ENCODE measurements at regions not wholly inside any gene's neighbourhood (a gene's known extent, or its start where the extent isn't known, plus 50 kb on each side); places are given as distances from the start of the nearest gene placed in this dataset.

DNA sequence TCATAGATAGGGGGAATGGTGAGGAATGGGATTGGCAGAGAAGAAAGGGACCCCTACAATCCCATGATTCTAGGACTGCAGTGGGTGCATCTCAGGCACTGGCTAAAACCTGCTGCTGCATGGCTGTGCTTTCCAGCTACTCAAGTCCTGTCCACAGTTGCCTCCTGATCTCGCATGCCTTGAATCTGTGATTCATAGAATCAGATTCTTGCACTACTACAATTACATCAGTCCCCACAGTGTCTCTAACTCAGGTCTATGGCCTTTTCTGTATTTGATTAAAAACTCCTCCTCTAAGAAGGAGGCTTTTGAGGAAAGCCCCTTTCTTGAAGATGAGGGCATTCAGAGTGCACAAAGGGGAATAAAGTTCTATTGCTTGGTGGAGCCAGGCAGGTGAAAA lies 117.4 kb downstream of the LRATD1 start:
- Histone ChIP-seq H3K27me3 (ENCODE audit: control insufficient read depth, insufficient read depth, low read length) (no peaks in the 10 kb centered on the region), H3K27ac (ENCODE audit: low read length) (no peak overlapping the region), H3K4me3 (ENCODE audit: low read length) (no peak overlapping the region), H3K9me3 (replicated peaks; ENCODE audit: control insufficient read depth, low read depth, low read length) (no peaks in the 10 kb centered on the region), H3K4me1 (ENCODE audit: control insufficient read depth, insufficient read depth, low read length) (peaks cover 2% of the 10 kb centered on the region), H3K36me3 (ENCODE audit: control insufficient read depth, insufficient read depth, low read length) (no peaks in the 10 kb centered on the region)
- no peak for DNase-seq
- WGBS (ENCODE audit: insufficient coverage): no CpG with 5 or more reads among the region's 1 CpG

GRCh38 chr2:14750433-14750832 lies 117.9 kb downstream of the LRATD1 start:
- H3K4me3 ChIP-seq (ENCODE audit: low read length): no peak overlapping the region
- DNase-seq: no peak
- H3K4me1 ChIP-seq (ENCODE audit: control insufficient read depth, insufficient read depth, low read length): peaks cover 2% of the 10 kb centered on the region
- no peak overlapping the region for H3K27ac ChIP-seq (ENCODE audit: low read length)
- H3K36me3 ChIP-seq (ENCODE audit: control insufficient read depth, insufficient read depth, low read length): no peaks in the 10 kb centered on the region
- no peaks in the 10 kb centered on the region for H3K9me3 ChIP-seq (replicated peaks; ENCODE audit: control insufficient read depth, low read depth, low read length)
- no CpG with 5 or more reads among the region's 5 CpGs for WGBS (ENCODE audit: insufficient coverage)
- H3K27me3 ChIP-seq (ENCODE audit: control insufficient read depth, insufficient read depth, low read length): no peaks in the 10 kb centered on the region

DNA sequence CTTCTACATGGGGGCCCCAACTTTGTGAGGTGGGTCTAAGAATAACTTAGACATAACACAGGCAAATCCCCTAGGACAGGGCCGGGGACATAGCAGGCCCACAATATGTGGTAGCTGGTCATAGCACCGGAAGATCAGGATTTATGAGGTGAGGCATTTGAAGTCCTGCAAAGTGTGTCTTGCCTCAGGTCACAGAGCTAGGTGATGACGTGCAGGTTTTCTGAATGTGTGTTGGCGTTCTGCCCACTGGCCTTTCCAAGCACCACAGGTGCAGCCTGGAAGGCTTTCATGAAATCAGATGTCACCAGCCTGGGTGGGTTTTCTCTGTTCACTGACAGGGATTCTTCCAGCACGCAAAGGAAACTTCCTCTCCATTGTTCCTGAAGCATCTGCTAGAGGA lies 119.1 kb downstream of the LRATD1 start:
- Histone ChIP-seq H3K4me1 (ENCODE audit: control insufficient read depth, insufficient read depth, low read length) (peaks cover 2% of the 10 kb centered on the region), H3K27ac (ENCODE audit: low read length) (no peak overlapping the region), H3K4me3 (ENCODE audit: low read length) (no peak overlapping the region), H3K27me3 (ENCODE audit: control insufficient read depth, insufficient read depth, low read length) (no peaks in the 10 kb centered on the region), H3K36me3 (ENCODE audit: control insufficient read depth, insufficient read depth, low read length) (no peaks in the 10 kb centered on the region), H3K9me3 (replicated peaks; ENCODE audit: control insufficient read depth, low read depth, low read length) (no peaks in the 10 kb centered on the region)
- DNase-seq: no peak
- 44% methylated on average over 2 of the region's 5 CpGs for WGBS (ENCODE audit: insufficient coverage)

DNA sequence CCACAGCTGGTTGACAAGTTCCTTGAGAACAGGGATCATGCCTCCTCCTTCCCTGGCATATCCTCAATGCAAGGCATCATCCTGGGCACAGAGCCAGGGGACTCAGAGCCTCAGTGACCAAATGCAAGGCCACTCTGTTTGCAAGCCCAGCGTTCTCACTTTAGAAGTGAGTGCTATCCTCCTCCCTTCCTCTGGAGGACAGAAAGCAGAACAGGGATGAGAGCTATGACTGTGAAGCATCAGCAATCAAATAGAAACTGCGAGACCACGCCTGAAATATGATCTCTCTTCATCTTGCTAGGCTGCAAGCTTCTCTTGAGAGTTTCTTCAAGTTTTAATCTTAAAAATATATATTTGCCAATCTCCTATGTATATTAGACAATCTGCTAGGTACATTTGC lies 119.8 kb downstream of the LRATD1 start:
- no peak overlapping the region for H3K27ac ChIP-seq (ENCODE audit: low read length)
- DNase-seq: no peak
- WGBS (ENCODE audit: insufficient coverage): 57% methylated on average over 1 of the region's 3 CpGs
- no peaks in the 10 kb centered on the region for H3K36me3 ChIP-seq (ENCODE audit: control insufficient read depth, insufficient read depth, low read length)
- no peaks in the 10 kb centered on the region for H3K9me3 ChIP-seq (replicated peaks; ENCODE audit: control insufficient read depth, low read depth, low read length)
- no peaks in the 10 kb centered on the region for H3K27me3 ChIP-seq (ENCODE audit: control insufficient read depth, insufficient read depth, low read length)
- H3K4me1 ChIP-seq (ENCODE audit: control insufficient read depth, insufficient read depth, low read length): peaks cover 2% of the 10 kb centered on the region
- H3K4me3 ChIP-seq (ENCODE audit: low read length): no peak overlapping the region

GRCh38 chr2:14756122-14756541 lies 123.6 kb downstream of the LRATD1 start:
- Histone ChIP-seq H3K4me3 (ENCODE audit: low read length) (no peak overlapping the region), H3K36me3 (ENCODE audit: control insufficient read depth, insufficient read depth, low read length) (no peaks in the 10 kb centered on the region), H3K9me3 (replicated peaks; ENCODE audit: control insufficient read depth, low read depth, low read length) (no peaks in the 10 kb centered on the region), H3K4me1 (ENCODE audit: control insufficient read depth, insufficient read depth, low read length) (no peaks in the 10 kb centered on the region), H3K27me3 (ENCODE audit: control insufficient read depth, insufficient read depth, low read length) (no peaks in the 10 kb centered on the region), H3K27ac (ENCODE audit: low read length) (no peak overlapping the region)
- no peak for DNase-seq
- WGBS (ENCODE audit: insufficient coverage): no CpG with 5 or more reads among the region's 3 CpGs

- Histone ChIP-seq H3K27ac (ENCODE audit: low read length) (no peak overlapping the region), H3K36me3 (ENCODE audit: control insufficient read depth, insufficient read depth, low read length) (no peaks in the 10 kb centered on the region), H3K9me3 (replicated peaks; ENCODE audit: control insufficient read depth, low read depth, low read length) (no peaks in the 10 kb centered on the region), H3K4me1 (ENCODE audit: control insufficient read depth, insufficient read depth, low read length) (no peaks in the 10 kb centered on the region), H3K27me3 (ENCODE audit: control insufficient read depth, insufficient read depth, low read length) (no peaks in the 10 kb centered on the region), H3K4me3 (ENCODE audit: low read length) (no peak overlapping the region)
- no peak for DNase-seq
- 92% methylated on average over 6 of the region's 10 CpGs for WGBS (ENCODE audit: insufficient coverage)
Measured at GRCh38 chr2:14756981-14757657, 124.6 kb downstream of the LRATD1 start.

DNA sequence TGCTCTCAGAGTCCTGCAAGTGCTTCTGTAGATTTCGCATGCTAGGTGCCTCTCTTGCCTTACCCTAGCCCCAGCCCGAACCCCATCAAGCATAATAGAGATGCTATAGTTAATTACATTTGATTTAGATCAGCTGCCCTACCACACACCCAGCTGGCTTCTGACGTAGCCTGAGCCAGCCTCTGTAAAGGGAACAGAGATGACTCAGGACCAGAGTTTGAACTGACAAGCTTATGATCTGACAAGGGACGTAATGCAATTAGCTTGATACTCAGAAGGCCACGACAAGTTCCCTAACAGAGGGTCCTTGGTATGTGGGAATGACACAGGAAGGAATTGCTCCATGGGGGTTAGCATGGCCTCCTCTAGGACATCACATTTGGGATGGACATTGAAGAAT lies 126.6 kb downstream of the LRATD1 start:
- Histone ChIP-seq H3K27ac (ENCODE audit: low read length) (no peak overlapping the region), H3K9me3 (replicated peaks; ENCODE audit: control insufficient read depth, low read depth, low read length) (no peaks in the 10 kb centered on the region), H3K36me3 (ENCODE audit: control insufficient read depth, insufficient read depth, low read length) (no peaks in the 10 kb centered on the region), H3K4me1 (ENCODE audit: control insufficient read depth, insufficient read depth, low read length) (no peaks in the 10 kb centered on the region), H3K4me3 (ENCODE audit: low read length) (no peak overlapping the region), H3K27me3 (ENCODE audit: control insufficient read depth, insufficient read depth, low read length) (no peaks in the 10 kb centered on the region)
- 83% methylated on average over 2 of the region's 5 CpGs for WGBS (ENCODE audit: insufficient coverage)
- no peak for DNase-seq

DNA sequence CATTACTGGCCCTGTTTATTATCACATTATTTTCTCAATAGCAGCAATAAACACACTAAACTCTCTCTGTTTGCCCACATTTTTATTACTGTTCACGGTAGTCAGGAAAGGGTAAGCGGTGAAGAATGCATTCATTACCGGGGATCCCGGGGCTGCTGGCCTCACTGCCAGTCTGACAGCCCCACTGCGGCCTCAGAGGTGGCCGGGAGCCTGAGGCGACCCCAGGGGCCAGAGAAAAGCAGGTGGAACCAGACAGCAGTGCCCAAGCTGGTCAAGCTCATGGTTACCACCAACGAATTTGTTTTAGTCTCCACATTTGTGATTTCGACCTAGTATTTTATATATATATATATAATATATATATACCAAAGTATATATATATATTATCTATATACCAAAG lies 127.7 kb downstream of the LRATD1 start:
- WGBS (ENCODE audit: insufficient coverage): 61% methylated on average over 6 of the region's 9 CpGs
- Histone ChIP-seq H3K27me3 (ENCODE audit: control insufficient read depth, insufficient read depth, low read length) (no peaks in the 10 kb centered on the region), H3K4me1 (ENCODE audit: control insufficient read depth, insufficient read depth, low read length) (no peaks in the 10 kb centered on the region), H3K4me3 (ENCODE audit: low read length) (no peak overlapping the region), H3K27ac (ENCODE audit: low read length) (no peak overlapping the region), H3K9me3 (replicated peaks; ENCODE audit: control insufficient read depth, low read depth, low read length) (no peaks in the 10 kb centered on the region), H3K36me3 (ENCODE audit: control insufficient read depth, insufficient read depth, low read length) (no peaks in the 10 kb centered on the region)
- no peak for DNase-seq

GRCh38 chr2:14761118-14761517 lies 128.6 kb downstream of the LRATD1 start:
- DNase-seq: no peak
- no peak overlapping the region for H3K4me3 ChIP-seq (ENCODE audit: low read length)
- no peaks in the 10 kb centered on the region for H3K9me3 ChIP-seq (replicated peaks; ENCODE audit: control insufficient read depth, low read depth, low read length)
- no peaks in the 10 kb centered on the region for H3K36me3 ChIP-seq (ENCODE audit: control insufficient read depth, insufficient read depth, low read length)
- H3K27ac ChIP-seq (ENCODE audit: low read length): no peak overlapping the region
- whole genome bisulfite sequencing (ENCODE audit: insufficient coverage): 81% methylated on average over 8 of the region's 11 CpGs
- no peaks in the 10 kb centered on the region for H3K27me3 ChIP-seq (ENCODE audit: control insufficient read depth, insufficient read depth, low read length)
- no peaks in the 10 kb centered on the region for H3K4me1 ChIP-seq (ENCODE audit: control insufficient read depth, insufficient read depth, low read length)

- Histone ChIP-seq H3K4me1 (ENCODE audit: control insufficient read depth, insufficient read depth, low read length) (no peaks in the 10 kb centered on the region), H3K27ac (ENCODE audit: low read length) (no peak overlapping the region), H3K9me3 (replicated peaks; ENCODE audit: control insufficient read depth, low read depth, low read length) (no peaks in the 10 kb centered on the region), H3K27me3 (ENCODE audit: control insufficient read depth, insufficient read depth, low read length) (no peaks in the 10 kb centered on the region), H3K36me3 (ENCODE audit: control insufficient read depth, insufficient read depth, low read length) (no peaks in the 10 kb centered on the region), H3K4me3 (ENCODE audit: low read length) (no peak overlapping the region)
- WGBS (ENCODE audit: insufficient coverage): no CpG with 5 or more reads among the region's 2 CpGs
- no peak for DNase-seq
Measured at GRCh38 chr2:14773696-14774095, 141.2 kb downstream of the LRATD1 start.

GRCh38 chr2:14774436-14774968 lies 142.0 kb downstream of the LRATD1 start:
- no peaks in the 10 kb centered on the region for H3K4me1 ChIP-seq (ENCODE audit: control insufficient read depth, insufficient read depth, low read length)
- H3K4me3 ChIP-seq (ENCODE audit: low read length): no peak overlapping the region
- no peaks in the 10 kb centered on the region for H3K27me3 ChIP-seq (ENCODE audit: control insufficient read depth, insufficient read depth, low read length)
- no peak for DNase-seq
- H3K9me3 ChIP-seq (replicated peaks; ENCODE audit: control insufficient read depth, low read depth, low read length): no peaks in the 10 kb centered on the region
- 92% methylated on average over 2 of the region's 5 CpGs for WGBS (ENCODE audit: insufficient coverage)
- H3K27ac ChIP-seq (ENCODE audit: low read length): no peak overlapping the region
- no peaks in the 10 kb centered on the region for H3K36me3 ChIP-seq (ENCODE audit: control insufficient read depth, insufficient read depth, low read length)
